ENCODE measurements at regions not wholly inside any gene's neighbourhood (a gene's known extent, or its start where the extent isn't known, plus 50 kb on each side); places are given as distances from the start of the nearest gene placed in this dataset.

DNA sequence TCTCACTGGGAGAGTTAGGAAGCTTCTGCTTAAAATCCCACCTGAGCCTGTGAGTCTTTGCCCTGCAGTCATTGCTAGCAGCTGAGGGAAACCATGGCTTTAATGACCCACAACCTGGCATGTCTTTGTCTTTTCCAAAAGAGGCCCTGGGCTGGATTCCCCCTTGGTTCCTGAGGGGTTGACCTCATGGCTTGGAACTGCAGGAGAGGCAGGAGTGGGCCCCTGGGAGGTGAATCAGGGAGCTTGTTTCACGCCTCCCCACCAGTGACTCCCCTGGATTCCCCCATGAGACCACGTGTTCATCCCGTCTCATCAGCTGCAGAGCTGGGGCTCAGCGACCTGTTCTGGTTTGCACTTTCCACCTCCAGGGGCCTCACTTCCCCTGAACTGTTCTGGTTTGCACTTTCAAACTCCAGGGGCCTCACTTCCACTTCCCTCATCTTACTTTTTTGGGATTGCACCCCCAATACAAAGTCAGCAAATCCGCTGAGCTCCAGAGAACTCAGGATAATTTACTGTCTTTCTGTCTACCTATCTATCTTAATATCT is 58.5 kb upstream of the TMEM18 start:
- TF ChIP-seq, protein P1, sequence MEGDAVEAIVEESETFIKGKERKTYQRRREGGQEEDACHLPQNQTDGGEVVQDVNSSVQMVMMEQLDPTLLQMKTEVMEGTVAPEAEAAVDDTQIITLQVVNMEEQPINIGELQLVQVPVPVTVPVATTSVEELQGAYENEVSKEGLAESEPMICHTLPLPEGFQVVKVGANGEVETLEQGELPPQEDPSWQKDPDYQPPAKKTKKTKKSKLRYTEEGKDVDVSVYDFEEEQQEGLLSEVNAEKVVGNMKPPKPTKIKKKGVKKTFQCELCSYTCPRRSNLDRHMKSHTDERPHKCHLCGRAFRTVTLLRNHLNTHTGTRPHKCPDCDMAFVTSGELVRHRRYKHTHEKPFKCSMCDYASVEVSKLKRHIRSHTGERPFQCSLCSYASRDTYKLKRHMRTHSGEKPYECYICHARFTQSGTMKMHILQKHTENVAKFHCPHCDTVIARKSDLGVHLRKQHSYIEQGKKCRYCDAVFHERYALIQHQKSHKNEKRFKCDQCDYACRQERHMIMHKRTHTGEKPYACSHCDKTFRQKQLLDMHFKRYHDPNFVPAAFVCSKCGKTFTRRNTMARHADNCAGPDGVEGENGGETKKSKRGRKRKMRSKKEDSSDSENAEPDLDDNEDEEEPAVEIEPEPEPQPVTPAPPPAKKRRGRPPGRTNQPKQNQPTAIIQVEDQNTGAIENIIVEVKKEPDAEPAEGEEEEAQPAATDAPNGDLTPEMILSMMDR (IDR thresholded peaks at IDR 0.05): no peak
- TF ChIP-seq POLR2A (IDR thresholded peaks at IDR 0.05): no peak
